ENCODE measurements at regions not wholly inside any gene's neighbourhood (a gene's known extent, or its start where the extent isn't known, plus 50 kb on each side); places are given as distances from the start of the nearest gene placed in this dataset.

DNA sequence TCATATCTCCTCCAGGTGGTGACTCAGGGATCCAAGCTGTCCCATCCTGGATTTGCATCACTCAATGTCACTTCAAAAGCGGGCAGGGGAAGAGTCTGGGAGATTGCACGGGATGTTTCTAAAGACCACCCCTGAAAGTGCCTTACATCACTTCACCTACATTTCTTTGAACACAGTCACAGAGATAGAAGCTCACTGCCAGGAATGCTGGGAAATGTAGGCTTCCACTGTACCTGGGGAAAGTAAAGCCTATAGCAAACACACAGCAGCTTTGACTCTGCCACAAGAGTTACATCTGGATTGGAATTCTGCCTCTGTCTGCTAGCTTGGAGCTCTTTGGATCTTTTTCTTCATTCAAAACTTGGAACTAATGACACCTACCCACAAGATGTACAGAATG, 300.9 kb downstream of the WDR11 start (continued):
- TF ChIP-seq, protein P1, sequence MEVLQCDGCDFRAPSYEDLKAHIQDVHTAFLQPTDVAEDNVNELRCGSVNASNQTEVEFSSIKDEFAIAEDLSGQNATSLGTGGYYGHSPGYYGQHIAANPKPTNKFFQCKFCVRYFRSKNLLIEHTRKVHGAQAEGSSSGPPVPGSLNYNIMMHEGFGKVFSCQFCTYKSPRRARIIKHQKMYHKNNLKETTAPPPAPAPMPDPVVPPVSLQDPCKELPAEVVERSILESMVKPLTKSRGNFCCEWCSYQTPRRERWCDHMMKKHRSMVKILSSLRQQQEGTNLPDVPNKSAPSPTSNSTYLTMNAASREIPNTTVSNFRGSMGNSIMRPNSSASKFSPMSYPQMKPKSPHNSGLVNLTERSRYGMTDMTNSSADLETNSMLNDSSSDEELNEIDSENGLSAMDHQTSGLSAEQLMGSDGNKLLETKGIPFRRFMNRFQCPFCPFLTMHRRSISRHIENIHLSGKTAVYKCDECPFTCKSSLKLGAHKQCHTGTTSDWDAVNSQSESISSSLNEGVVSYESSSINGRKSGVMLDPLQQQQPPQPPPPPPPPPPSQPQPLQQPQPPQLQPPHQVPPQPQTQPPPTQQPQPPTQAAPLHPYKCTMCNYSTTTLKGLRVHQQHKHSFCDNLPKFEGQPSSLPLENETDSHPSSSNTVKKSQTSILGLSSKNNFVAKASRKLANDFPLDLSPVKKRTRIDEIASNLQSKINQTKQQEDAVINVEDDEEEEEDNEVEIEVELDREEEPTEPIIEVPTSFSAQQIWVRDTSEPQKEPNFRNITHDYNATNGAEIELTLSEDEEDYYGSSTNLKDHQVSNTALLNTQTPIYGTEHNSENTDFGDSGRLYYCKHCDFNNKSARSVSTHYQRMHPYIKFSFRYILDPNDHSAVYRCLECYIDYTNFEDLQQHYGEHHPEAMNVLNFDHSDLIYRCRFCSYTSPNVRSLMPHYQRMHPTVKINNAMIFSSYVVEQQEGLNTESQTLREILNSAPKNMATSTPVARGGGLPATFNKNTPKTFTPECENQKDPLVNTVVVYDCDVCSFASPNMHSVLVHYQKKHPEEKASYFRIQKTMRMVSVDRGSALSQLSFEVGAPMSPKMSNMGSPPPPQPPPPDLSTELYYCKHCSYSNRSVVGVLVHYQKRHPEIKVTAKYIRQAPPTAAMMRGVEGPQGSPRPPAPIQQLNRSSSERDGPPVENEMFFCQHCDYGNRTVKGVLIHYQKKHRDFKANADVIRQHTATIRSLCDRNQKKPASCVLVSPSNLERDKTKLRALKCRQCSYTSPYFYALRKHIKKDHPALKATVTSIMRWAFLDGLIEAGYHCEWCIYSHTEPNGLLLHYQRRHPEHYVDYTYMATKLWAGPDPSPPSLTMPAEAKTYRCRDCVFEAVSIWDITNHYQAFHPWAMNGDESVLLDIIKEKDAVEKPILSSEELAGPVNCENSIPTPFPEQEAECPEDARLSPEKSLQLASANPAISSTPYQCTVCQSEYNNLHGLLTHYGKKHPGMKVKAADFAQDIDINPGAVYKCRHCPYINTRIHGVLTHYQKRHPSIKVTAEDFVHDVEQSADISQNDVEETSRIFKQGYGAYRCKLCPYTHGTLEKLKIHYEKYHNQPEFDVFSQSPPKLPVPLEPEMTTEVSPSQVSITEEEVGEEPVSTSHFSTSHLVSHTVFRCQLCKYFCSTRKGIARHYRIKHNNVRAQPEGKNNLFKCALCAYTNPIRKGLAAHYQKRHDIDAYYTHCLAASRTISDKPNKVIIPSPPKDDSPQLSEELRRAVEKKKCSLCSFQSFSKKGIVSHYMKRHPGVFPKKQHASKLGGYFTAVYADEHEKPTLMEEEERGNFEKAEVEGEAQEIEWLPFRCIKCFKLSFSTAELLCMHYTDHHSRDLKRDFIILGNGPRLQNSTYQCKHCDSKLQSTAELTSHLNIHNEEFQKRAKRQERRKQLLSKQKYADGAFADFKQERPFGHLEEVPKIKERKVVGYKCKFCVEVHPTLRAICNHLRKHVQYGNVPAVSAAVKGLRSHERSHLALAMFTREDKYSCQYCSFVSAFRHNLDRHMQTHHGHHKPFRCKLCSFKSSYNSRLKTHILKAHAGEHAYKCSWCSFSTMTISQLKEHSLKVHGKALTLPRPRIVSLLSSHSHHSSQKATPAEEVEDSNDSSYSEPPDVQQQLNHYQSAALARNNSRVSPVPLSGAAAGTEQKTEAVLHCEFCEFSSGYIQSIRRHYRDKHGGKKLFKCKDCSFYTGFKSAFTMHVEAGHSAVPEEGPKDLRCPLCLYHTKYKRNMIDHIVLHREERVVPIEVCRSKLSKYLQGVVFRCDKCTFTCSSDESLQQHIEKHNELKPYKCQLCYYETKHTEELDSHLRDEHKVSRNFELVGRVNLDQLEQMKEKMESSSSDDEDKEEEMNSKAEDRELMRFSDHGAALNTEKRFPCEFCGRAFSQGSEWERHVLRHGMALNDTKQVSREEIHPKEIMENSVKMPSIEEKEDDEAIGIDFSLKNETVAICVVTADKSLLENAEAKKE (CRISPR knock-in tag; IDR thresholded peaks at IDR 0.05) = no peak
- TF ChIP-seq NANOG (IDR thresholded peaks at IDR 0.05; ENCODE audit: borderline replicate concordance) = no peak
- no peak for TF ChIP-seq ZNF114 (CRISPR knock-in tag; IDR thresholded peaks at IDR 0.05)
- TF ChIP-seq, protein P2, sequence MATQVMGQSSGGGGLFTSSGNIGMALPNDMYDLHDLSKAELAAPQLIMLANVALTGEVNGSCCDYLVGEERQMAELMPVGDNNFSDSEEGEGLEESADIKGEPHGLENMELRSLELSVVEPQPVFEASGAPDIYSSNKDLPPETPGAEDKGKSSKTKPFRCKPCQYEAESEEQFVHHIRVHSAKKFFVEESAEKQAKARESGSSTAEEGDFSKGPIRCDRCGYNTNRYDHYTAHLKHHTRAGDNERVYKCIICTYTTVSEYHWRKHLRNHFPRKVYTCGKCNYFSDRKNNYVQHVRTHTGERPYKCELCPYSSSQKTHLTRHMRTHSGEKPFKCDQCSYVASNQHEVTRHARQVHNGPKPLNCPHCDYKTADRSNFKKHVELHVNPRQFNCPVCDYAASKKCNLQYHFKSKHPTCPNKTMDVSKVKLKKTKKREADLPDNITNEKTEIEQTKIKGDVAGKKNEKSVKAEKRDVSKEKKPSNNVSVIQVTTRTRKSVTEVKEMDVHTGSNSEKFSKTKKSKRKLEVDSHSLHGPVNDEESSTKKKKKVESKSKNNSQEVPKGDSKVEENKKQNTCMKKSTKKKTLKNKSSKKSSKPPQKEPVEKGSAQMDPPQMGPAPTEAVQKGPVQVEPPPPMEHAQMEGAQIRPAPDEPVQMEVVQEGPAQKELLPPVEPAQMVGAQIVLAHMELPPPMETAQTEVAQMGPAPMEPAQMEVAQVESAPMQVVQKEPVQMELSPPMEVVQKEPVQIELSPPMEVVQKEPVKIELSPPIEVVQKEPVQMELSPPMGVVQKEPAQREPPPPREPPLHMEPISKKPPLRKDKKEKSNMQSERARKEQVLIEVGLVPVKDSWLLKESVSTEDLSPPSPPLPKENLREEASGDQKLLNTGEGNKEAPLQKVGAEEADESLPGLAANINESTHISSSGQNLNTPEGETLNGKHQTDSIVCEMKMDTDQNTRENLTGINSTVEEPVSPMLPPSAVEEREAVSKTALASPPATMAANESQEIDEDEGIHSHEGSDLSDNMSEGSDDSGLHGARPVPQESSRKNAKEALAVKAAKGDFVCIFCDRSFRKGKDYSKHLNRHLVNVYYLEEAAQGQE (IDR thresholded peaks at IDR 0.05; ENCODE audit: unreplicated experiment) = no peak
- no peak for TF ChIP-seq POLR2AphosphoS5 (IDR thresholded peaks at IDR 0.05; ENCODE audit: low read depth)

DNA sequence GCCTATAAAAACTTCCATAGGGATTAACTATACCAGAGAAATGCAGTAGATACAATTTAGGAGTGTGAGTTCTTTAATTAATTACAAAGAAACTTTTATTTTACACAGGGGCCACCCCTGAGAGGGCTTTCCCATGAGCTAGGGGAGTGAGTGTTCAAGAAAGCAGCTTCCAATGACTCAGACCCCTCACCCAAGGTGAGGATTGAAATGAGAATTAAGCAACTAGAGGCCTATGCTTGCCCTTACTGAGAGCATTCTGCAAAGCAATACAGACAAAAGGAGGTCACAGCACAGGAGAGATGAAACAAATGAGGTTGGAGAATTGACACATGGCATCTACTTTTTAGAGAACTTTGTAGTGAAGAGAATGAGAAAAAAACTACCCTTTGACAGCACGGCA, 301.8 kb downstream of the WDR11 start:
- H3K36me3 ChIP-seq (ENCODE audit: insufficient read depth) = no peaks in the 10 kb centered on the region
- H3K4me2 ChIP-seq = no peak overlapping the region
- Mint-ChIP-seq H3K27me3 (ENCODE audit: insufficient read depth, low read depth, poor library complexity) (peaks cover 2% of the 10 kb centered on the region), H3K36me3 (ENCODE audit: low read depth) (no peaks in the 10 kb centered on the region), H3K4me3 (no peak overlapping the region), H3K27ac (no peak overlapping the region), H3K9me3 (0 out of 3 replicates have a peak, but pooled peaks cover 3% of the 10 kb centered on the region), H3K4me1 (peaks cover 5% of the 10 kb centered on the region; the same call in 2 of the 3 replicates)
- no peaks in the 10 kb centered on the region for H3F3A ChIP-seq (replicated peaks; ENCODE audit: low read depth)
- no peak overlapping the region for H3K27ac ChIP-seq (ENCODE audit: low read depth)
- H3K4me1 ChIP-seq (ENCODE audit: insufficient read depth) = no peaks in the 10 kb centered on the region
- peak; percentile 51; the same call in 2 of the 3 replicates for ATAC-seq
- H3K79me2 ChIP-seq (replicated peaks; ENCODE audit: insufficient read depth) = no peaks in the 10 kb centered on the region
- H3K4me3 ChIP-seq = no peak overlapping the region
- no peak for DNase-seq (ENCODE audit: low spot score)
- H2AFZ ChIP-seq = no peak overlapping the region
- no peaks in the 10 kb centered on the region for H3K9me2 ChIP-seq (ENCODE audit: insufficient read depth)
- H3K27me3 ChIP-seq (ENCODE audit: insufficient read depth) = no peaks in the 10 kb centered on the region
- H4K20me1 ChIP-seq (replicated peaks; ENCODE audit: insufficient read depth) = no peaks in the 10 kb centered on the region
- TF ChIP-seq NANOG (IDR thresholded peaks at IDR 0.05; ENCODE audit: borderline replicate concordance) (no peak), EZH2phosphoT487 (IDR thresholded peaks at IDR 0.05; ENCODE audit: unreplicated experiment) (no peak), ZNF331 (CRISPR knock-in tag; IDR thresholded peaks at IDR 0.05; ENCODE audit: low read depth) (no peak)

All from GM23338 (cell line).